PC-3 (cell line): ENCODE measurements at regions not wholly inside any gene's neighbourhood (a gene's known extent, or its start where the extent isn't known, plus 50 kb on each side); places are given as distances from the start of the nearest gene placed in this dataset.

Source experiments
- CTCF ChIP-seq: fragments of 300-600 bp; sonication (generic); conservative IDR thresholded peaks from 2 replicates; pipeline ENCODE4 v1.5.1; 2017; ENCODE audit warnings: antibody characterized with exemption, low read depth, mild to moderate bottlenecking, low read length
- EZH2 ChIP-seq: fragments of 300-600 bp; sonication (generic); IDR thresholded peaks from one replicate; pipeline ENCODE4 v1.6.1; 2017; ENCODE audit warnings: antibody characterized with exemption, mild to moderate bottlenecking, low read length; ENCODE audit not compliant: unreplicated experiment
- EZH2phosphoT487 ChIP-seq: fragments of 300-600 bp; sonication (generic); IDR thresholded peaks from 2 replicates; pipeline ENCODE4 v1.6.1; 2018; ENCODE audit warnings: mild to moderate bottlenecking, antibody characterized with exemption, low read length, borderline replicate concordance

- TF ChIP-seq CTCF (no peak), EZH2 (no peak), EZH2phosphoT487 (no peak)
These were observed 83.6 kb downstream of the ZNF280B start for GRCh38 chr22:22424956-22425355.
